ENCODE measurements at regions not wholly inside any gene's neighbourhood (a gene's known extent, or its start where the extent isn't known, plus 50 kb on each side); places are given as distances from the start of the nearest gene placed in this dataset.

DNA sequence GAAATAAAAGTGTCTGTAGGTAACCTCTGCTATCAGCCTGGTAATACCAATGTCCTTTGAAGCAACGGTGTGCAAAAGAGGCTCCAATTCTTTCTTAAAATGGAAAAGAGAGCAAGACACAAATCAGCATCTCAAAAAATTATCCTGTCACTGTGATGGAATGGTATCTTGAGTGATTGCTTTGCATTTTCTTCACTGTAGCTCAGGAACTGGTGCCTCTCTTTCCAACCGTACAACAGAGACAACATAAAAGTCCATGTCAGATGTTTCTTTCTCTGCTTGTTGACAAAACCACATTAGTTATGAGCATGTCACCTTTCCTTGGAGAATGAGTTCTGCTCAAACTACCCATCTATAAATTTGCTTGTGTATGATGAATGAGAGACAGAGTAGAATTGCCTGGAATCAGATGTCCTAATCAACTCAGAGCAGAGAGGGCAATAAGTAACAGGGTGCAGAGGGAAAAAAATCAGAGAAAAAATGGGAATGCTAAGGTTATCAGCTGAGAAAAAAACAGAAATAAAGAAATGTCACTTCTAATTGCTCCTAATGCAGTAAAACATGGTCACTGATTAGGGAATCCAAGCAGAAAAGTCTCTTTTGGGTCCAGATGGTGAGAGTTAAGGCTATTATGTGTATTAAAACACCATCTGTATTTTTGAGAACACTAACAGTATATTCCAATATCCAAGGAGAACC lies 465.0 kb upstream of the ATP2B1 start:
- no peak for TF ChIP-seq EZH2 (IDR thresholded peaks at IDR 0.05; ENCODE audit: borderline replicate concordance, low read depth, low read length, severe bottlenecking)
- TF ChIP-seq, protein P1, sequence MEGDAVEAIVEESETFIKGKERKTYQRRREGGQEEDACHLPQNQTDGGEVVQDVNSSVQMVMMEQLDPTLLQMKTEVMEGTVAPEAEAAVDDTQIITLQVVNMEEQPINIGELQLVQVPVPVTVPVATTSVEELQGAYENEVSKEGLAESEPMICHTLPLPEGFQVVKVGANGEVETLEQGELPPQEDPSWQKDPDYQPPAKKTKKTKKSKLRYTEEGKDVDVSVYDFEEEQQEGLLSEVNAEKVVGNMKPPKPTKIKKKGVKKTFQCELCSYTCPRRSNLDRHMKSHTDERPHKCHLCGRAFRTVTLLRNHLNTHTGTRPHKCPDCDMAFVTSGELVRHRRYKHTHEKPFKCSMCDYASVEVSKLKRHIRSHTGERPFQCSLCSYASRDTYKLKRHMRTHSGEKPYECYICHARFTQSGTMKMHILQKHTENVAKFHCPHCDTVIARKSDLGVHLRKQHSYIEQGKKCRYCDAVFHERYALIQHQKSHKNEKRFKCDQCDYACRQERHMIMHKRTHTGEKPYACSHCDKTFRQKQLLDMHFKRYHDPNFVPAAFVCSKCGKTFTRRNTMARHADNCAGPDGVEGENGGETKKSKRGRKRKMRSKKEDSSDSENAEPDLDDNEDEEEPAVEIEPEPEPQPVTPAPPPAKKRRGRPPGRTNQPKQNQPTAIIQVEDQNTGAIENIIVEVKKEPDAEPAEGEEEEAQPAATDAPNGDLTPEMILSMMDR (IDR thresholded peaks at IDR 0.05; ENCODE audit: borderline replicate concordance, extremely low read depth, low read length, poor library complexity, severe bottlenecking), result no peak
- no peak for ATAC-seq (ENCODE audit: insufficient read depth, low read depth)
- Histone ChIP-seq H3K79me2 (ENCODE audit: insufficient read depth, low read length) (no peaks in the 10 kb centered on the region), H3K27ac (ENCODE audit: low read length) (no peak overlapping the region), H3K4me3 (ENCODE audit: low read depth in 1 of 2, low read length in 2 of 2) (no peak overlapping the region), H4K20me1 (ENCODE audit: insufficient read depth, low read length) (no peaks in the 10 kb centered on the region), H3K36me3 (ENCODE audit: insufficient read depth, low read length) (no peaks in the 10 kb centered on the region), H3K9ac (ENCODE audit: low read depth, low read length) (no peak overlapping the region), H2AFZ (ENCODE audit: low read depth, low read length) (no peak overlapping the region), H3K9me3 (ENCODE audit: insufficient read depth, low read length, severe bottlenecking) (no peaks in the 10 kb centered on the region), H3K4me1 (ENCODE audit: insufficient read depth, low read length) (no peaks in the 10 kb centered on the region), H3K4me2 (ENCODE audit: insufficient read depth, low read length) (no peak overlapping the region), H3K27me3 (ENCODE audit: insufficient read depth, low read length, poor library complexity) (no peaks in the 10 kb centered on the region)
- DNase-seq, result no peak

DNA sequence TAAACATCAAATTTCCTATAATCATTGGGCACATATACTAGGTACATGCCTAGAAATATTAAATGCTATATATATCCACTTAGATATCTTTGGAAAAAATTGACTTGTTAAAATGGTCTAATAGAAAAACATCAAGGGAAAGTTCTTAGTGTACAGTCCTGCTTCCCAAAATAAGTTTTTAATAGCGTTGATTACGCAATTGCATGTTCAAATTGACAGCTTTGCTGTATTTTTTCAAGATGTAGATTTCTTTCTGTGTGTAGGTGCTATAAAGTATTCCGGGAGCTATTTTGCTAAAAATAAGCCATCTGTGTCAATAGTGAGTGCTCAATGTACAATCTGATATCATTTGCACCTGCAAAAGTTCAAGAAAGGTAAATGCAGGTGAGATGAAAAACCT lies 463.9 kb upstream of the ATP2B1 start:
- Histone ChIP-seq H3K4me3 (ENCODE audit: low read depth in 1 of 2, low read length in 2 of 2) (no peak overlapping the region), H3K9me3 (ENCODE audit: insufficient read depth, low read length, severe bottlenecking) (no peaks in the 10 kb centered on the region), H3K27me3 (ENCODE audit: insufficient read depth, low read length, poor library complexity) (no peaks in the 10 kb centered on the region), H3K27ac (ENCODE audit: low read length) (no peak overlapping the region), H4K20me1 (ENCODE audit: insufficient read depth, low read length) (no peaks in the 10 kb centered on the region), H2AFZ (ENCODE audit: low read depth, low read length) (no peak overlapping the region), H3K4me1 (ENCODE audit: insufficient read depth, low read length) (no peaks in the 10 kb centered on the region), H3K79me2 (ENCODE audit: insufficient read depth, low read length) (no peaks in the 10 kb centered on the region), H3K9ac (ENCODE audit: low read depth, low read length) (no peak overlapping the region), H3K4me2 (ENCODE audit: insufficient read depth, low read length) (no peak overlapping the region), H3K36me3 (ENCODE audit: insufficient read depth, low read length) (no peaks in the 10 kb centered on the region)
- ATAC-seq (ENCODE audit: insufficient read depth, low read depth) (no peak), DNase-seq (no peak)
- no peak for TF ChIP-seq EZH2 (IDR thresholded peaks at IDR 0.05; ENCODE audit: borderline replicate concordance, low read depth, low read length, severe bottlenecking)
- TF ChIP-seq, protein P1 (IDR thresholded peaks at IDR 0.05; ENCODE audit: borderline replicate concordance, extremely low read depth, low read length, poor library complexity, severe bottlenecking), result no peak

DNA sequence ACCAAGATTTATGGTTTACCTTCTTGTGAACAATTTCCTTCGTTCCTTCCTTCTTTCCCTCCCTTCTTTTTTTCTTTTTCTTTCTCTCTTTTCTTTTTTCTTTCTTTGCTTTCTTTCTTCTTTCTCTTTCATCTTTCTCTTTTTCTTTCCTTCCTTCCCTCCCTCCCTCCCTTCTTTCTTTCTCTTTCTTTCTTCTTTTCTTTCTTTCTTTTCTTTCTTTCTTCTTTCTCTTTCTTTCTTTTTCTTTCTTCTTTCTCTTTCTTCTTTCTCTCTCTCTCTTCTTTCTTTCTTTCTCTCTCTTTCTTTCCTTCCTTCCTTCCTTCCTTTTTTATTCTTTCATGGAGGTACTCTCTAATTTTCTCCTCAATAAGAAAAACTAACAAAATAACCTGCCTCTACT lies 462.1 kb upstream of the ATP2B1 start:
- no peak for DNase-seq
- Histone ChIP-seq H3K27ac (ENCODE audit: low read length) (no peak overlapping the region), H3K9ac (ENCODE audit: low read depth, low read length) (no peak overlapping the region), H3K4me1 (ENCODE audit: insufficient read depth, low read length) (no peaks in the 10 kb centered on the region), H3K4me3 (ENCODE audit: low read depth in 1 of 2, low read length in 2 of 2) (no peak overlapping the region), H3K9me3 (ENCODE audit: insufficient read depth, low read length, severe bottlenecking) (no peaks in the 10 kb centered on the region), H3K79me2 (ENCODE audit: insufficient read depth, low read length) (no peaks in the 10 kb centered on the region), H3K4me2 (ENCODE audit: insufficient read depth, low read length) (no peak overlapping the region), H2AFZ (ENCODE audit: low read depth, low read length) (no peak overlapping the region), H3K36me3 (ENCODE audit: insufficient read depth, low read length) (no peaks in the 10 kb centered on the region), H3K27me3 (ENCODE audit: insufficient read depth, low read length, poor library complexity) (no peaks in the 10 kb centered on the region), H4K20me1 (ENCODE audit: insufficient read depth, low read length) (no peaks in the 10 kb centered on the region)
- no peak for TF ChIP-seq EZH2 (IDR thresholded peaks at IDR 0.05; ENCODE audit: borderline replicate concordance, low read depth, low read length, severe bottlenecking)
- TF ChIP-seq, protein P1 (IDR thresholded peaks at IDR 0.05; ENCODE audit: borderline replicate concordance, extremely low read depth, low read length, poor library complexity, severe bottlenecking), result no peak
- ATAC-seq (ENCODE audit: insufficient read depth, low read depth), result no peak
